ENCODE measurements at regions not wholly inside any gene's neighbourhood (a gene's known extent, or its start where the extent isn't known, plus 50 kb on each side); places are given as distances from the start of the nearest gene placed in this dataset.

DNA sequence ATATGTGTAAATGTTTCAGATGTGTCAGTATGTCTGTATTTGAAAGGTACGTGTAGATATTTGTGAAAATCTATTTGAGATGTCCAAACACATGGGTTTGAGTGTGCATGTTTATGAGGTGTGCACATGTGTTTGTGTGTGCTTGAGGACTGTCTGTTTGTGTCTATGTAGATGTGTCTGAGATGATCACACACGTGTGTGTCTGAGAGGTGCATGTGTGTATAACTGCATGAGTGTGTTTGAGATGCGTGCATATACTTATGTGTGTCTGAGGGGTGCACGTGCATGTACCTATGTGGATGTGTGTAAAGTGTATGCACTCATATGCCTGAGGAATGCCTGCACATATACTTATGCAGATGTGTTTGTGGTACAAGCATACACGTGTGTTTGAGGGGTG is 584.4 kb downstream of the BUD13 start:
- H3K4me3 Mint-ChIP-seq: no peak overlapping the region
- Histone ChIP-seq H3K36me3 (replicated peaks in 1 of 2; ENCODE audit: control insufficient read depth in 1 of 2, insufficient read depth in 2 of 2, low read length in 2 of 2) (no peaks in the 10 kb centered on the region), H3K9ac (ENCODE audit: insufficient read depth, low read length, poor library complexity, severe bottlenecking) (no peak overlapping the region), H3K4me1 (ENCODE audit: control insufficient read depth in 1 of 2, insufficient read depth in 2 of 2, low read length in 2 of 2) (no peaks in the 10 kb centered on the region), H3K27me3 (ENCODE audit: control insufficient read depth in 2 of 2, insufficient read depth in 2 of 2, low read length in 2 of 2) (peaks cover 9 to 15% of the 10 kb centered on the region in 2 donors), H3K4me3 (replicated peaks in 1 of 3; ENCODE audit: low read depth in 2 of 3, low read length in 3 of 3) (no peak overlapping the region), H3K27ac (ENCODE audit: low read depth in 1 of 2, low read length in 2 of 2) (no peak overlapping the region), H2AFZ (ENCODE audit: insufficient read depth, low read depth, low read length, poor library complexity, severe bottlenecking) (no peak overlapping the region), H3K4me2 (replicated peaks; ENCODE audit: extremely low read depth, low read length, poor library complexity, severe bottlenecking) (no peak overlapping the region), H3K79me2 (ENCODE audit: insufficient read depth, low read length) (no peaks in the 10 kb centered on the region), H3K9me3 (replicated peaks in 1 of 2; ENCODE audit: control insufficient read depth in 1 of 2, insufficient read depth in 1 of 2, low read length in 2 of 2) (no peaks in the 10 kb centered on the region), H4K20me1 (ENCODE audit: insufficient read depth, low read length) (no peaks in the 10 kb centered on the region)
- intact Hi-C loops (cut with micrococcal nuclease): no loop called here
- 86% methylated on average over 5 of the region's 5 CpGs for WGBS (ENCODE audit: insufficient coverage)
- DNase-seq: no peak
- no peaks in the 10 kb centered on the region for H3K4me1 Mint-ChIP-seq
- no peak for TF ChIP-seq CTCF (IDR thresholded peaks at IDR 0.05)
- peaks cover 0 to 7% (median 0%) of the 10 kb centered on the region in 7 donors for H3K9me3 Mint-ChIP-seq
- H3K36me3 Mint-ChIP-seq: no peaks in the 10 kb centered on the region
- H3K27me3 Mint-ChIP-seq (ENCODE audit: low read depth in 3 of 3): peaks cover 12 to 18% (median 15%) of the 10 kb centered on the region in 3 donors
- H3K27ac Mint-ChIP-seq: no peak overlapping the region

GRCh38 chr11:116187026-116187425 is 585.8 kb downstream of the BUD13 start:
- no peak overlapping the region for H3K27ac ChIP-seq (ENCODE audit: low read depth in 1 of 2, low read length in 2 of 2)
- H3K79me2 ChIP-seq (ENCODE audit: insufficient read depth, low read length): no peaks in the 10 kb centered on the region
- H3K4me1 ChIP-seq (ENCODE audit: control insufficient read depth in 1 of 2, insufficient read depth in 2 of 2, low read length in 2 of 2): no peaks in the 10 kb centered on the region
- no peak overlapping the region for H2AFZ ChIP-seq (ENCODE audit: insufficient read depth, low read depth, low read length, poor library complexity, severe bottlenecking)
- H3K4me2 ChIP-seq (replicated peaks; ENCODE audit: extremely low read depth, low read length, poor library complexity, severe bottlenecking): no peak overlapping the region
- TF ChIP-seq CTCF (IDR thresholded peaks at IDR 0.05): no peak
- no peaks in the 10 kb centered on the region for H3K9me3 ChIP-seq (replicated peaks in 1 of 2; ENCODE audit: control insufficient read depth in 1 of 2, insufficient read depth in 1 of 2, low read length in 2 of 2)
- peaks cover 5 to 7% (median 5%) of the 10 kb centered on the region in 3 donors for H3K27me3 Mint-ChIP-seq (ENCODE audit: low read depth in 3 of 3)
- H3K9me3 Mint-ChIP-seq: peaks cover 0 to 7% (median 0%) of the 10 kb centered on the region in 7 donors
- no peak overlapping the region for H3K27ac Mint-ChIP-seq
- no peaks in the 10 kb centered on the region for H3K36me3 Mint-ChIP-seq
- no CpG with 5 or more reads among the region's 2 CpGs for WGBS (ENCODE audit: insufficient coverage)
- H4K20me1 ChIP-seq (ENCODE audit: insufficient read depth, low read length): no peaks in the 10 kb centered on the region
- no peak overlapping the region for H3K4me3 ChIP-seq (replicated peaks in 1 of 3; ENCODE audit: low read depth in 2 of 3, low read length in 3 of 3)
- H3K27me3 ChIP-seq (ENCODE audit: control insufficient read depth in 2 of 2, insufficient read depth in 2 of 2, low read length in 2 of 2): peaks cover 0 to 2% of the 10 kb centered on the region in 2 donors
- no peak overlapping the region for H3K4me3 Mint-ChIP-seq
- DNase-seq: no peak
- H3K9ac ChIP-seq (ENCODE audit: insufficient read depth, low read length, poor library complexity, severe bottlenecking): no peak overlapping the region
- intact Hi-C loops (cut with micrococcal nuclease): no loop called here
- H3K36me3 ChIP-seq (replicated peaks in 1 of 2; ENCODE audit: control insufficient read depth in 1 of 2, insufficient read depth in 2 of 2, low read length in 2 of 2): no peaks in the 10 kb centered on the region
- no peaks in the 10 kb centered on the region for H3K4me1 Mint-ChIP-seq

Data from CD14-positive monocyte (primary cell).